ENCODE measurements at regions not wholly inside any gene's neighbourhood (a gene's known extent, or its start where the extent isn't known, plus 50 kb on each side); places are given as distances from the start of the nearest gene placed in this dataset.

DNA sequence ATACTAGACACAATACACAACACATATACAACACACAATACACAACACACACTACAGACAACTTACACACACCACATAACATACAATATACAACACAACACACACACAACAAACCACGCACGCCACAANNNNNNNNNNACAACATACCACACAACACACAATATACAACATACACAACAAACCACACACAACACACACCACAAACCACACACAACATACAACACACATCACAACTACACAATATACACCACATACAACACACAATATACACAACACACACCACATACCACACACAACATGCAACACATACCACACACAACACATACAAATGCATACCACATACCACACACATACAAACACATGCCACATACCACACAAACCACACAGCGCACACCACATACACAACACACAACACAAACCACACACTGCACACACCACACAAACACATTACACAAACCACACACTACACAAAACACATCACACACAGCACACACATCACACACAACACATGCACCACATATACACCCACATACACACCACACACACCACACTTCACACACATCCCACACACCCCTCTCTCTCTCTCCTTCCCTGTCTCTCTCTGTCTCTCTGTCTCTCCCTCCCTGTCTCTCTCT, 108.3 kb downstream of the ETS2 start:
- TF ChIP-seq, protein P1, sequence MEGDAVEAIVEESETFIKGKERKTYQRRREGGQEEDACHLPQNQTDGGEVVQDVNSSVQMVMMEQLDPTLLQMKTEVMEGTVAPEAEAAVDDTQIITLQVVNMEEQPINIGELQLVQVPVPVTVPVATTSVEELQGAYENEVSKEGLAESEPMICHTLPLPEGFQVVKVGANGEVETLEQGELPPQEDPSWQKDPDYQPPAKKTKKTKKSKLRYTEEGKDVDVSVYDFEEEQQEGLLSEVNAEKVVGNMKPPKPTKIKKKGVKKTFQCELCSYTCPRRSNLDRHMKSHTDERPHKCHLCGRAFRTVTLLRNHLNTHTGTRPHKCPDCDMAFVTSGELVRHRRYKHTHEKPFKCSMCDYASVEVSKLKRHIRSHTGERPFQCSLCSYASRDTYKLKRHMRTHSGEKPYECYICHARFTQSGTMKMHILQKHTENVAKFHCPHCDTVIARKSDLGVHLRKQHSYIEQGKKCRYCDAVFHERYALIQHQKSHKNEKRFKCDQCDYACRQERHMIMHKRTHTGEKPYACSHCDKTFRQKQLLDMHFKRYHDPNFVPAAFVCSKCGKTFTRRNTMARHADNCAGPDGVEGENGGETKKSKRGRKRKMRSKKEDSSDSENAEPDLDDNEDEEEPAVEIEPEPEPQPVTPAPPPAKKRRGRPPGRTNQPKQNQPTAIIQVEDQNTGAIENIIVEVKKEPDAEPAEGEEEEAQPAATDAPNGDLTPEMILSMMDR (IDR thresholded peaks at IDR 0.05): no peak
- TF ChIP-seq POLR2AphosphoS5 (IDR thresholded peaks at IDR 0.05): no peak
- no peak for TF ChIP-seq POLR2A (IDR thresholded peaks at IDR 0.05)

Measured in sigmoid colon (tissue), 4 donors.